Kidney (tissue), 13 donors: ENCODE measurements at regions not wholly inside any gene's neighbourhood (a gene's known extent, or its start where the extent isn't known, plus 50 kb on each side); places are given as distances from the start of the nearest gene placed in this dataset.

Experiments used
- DNase-seq, 5 donors: peaks; one replicate each; pipeline ENCODE4 v3.0.0-alpha.2; 2013 to 2020
- FAIRE-seq: peaks from 2 replicates; lab custom pipeline; 2012; peaks lifted over from hg19 to GRCh38; lab: Jason Lieb, UNC
- H3K27ac ChIP-seq, 2 donors: one replicate each; pipeline ENCODE4 v1.7.0; 2013; ENCODE audit warnings: low read depth in 2 of 2, low read length in 2 of 2, inconsistent platforms in 1 of 2
- H3K27me3 ChIP-seq: one replicate; pipeline ENCODE4 v1.7.1; 2013; ENCODE audit warnings: low read length, inconsistent platforms; ENCODE audit not compliant: control insufficient read depth, insufficient read depth
- H3K36me3 ChIP-seq, 3 donors: one replicate each; pipeline versions ENCODE4 v1.7.0 to v1.7.1; 2013; ENCODE audit warnings: low read length in 3 of 3, control low read depth in 1 of 3, inconsistent platforms in 1 of 3; ENCODE audit not compliant: insufficient read depth in 3 of 3, control insufficient read depth in 2 of 3
- H3K4me1 ChIP-seq, 3 donors: one replicate each; pipeline versions ENCODE4 v1.7.0 to v1.7.1; 2013; ENCODE audit warnings: low read length in 3 of 3, inconsistent platforms in 1 of 3, low read depth in 1 of 3; ENCODE audit not compliant: control insufficient read depth in 2 of 3, insufficient read depth in 2 of 3
- H3K4me3 ChIP-seq, 3 donors: one replicate each; pipeline versions ENCODE4 v1.7.0 to v1.8.1; 2013; ENCODE audit warnings: low read length in 3 of 3, control low read depth in 1 of 3, inconsistent platforms in 1 of 3
- H3K9ac ChIP-seq, 3 donors: one replicate each; pipeline versions ENCODE4 v1.7.0 to v1.7.1; 2013; ENCODE audit warnings: low read length in 3 of 3, control low read depth in 1 of 3, inconsistent platforms in 1 of 3
- H3K9me3 ChIP-seq, 3 donors: one replicate each; pipeline versions ENCODE4 v1.7.0 to v1.7.1; 2013; ENCODE audit warnings: low read length in 3 of 3, control low read depth in 1 of 3, inconsistent platforms in 1 of 3; ENCODE audit not compliant: control insufficient read depth in 2 of 3, insufficient read depth in 1 of 3
- CTCF ChIP-seq: IDR thresholded peaks from 3 replicates; pipeline ENCODE4 v1.5.1; 2012; ENCODE audit warnings: mild to moderate bottlenecking, moderate library complexity, borderline replicate concordance; ENCODE audit not compliant: insufficient read depth; ENCODE audit errors: extremely low read depth
- intact Hi-C: fragments of 100-400 bp; cut with DNase I; formaldehyde crosslinking; loops from one replicate; pipeline ENCODE4 v1.11.1; 2022
- donor health status: control.
- donor health status: control.
- donor health status: control.
- donor health status: control.
- donor health status: control.
- donor health status: DM: yes; HTN: yes; CAD: no.
- donor health status: Normal renal cell carcinoma (clear cell type).

- Histone ChIP-seq H3K4me1 (no peaks in the 10 kb centered on the region), H3K9ac (no peak overlapping the region), H3K27me3 (no peaks in the 10 kb centered on the region), H3K4me3 (no peak overlapping the region), H3K36me3 (no peaks in the 10 kb centered on the region), H3K9me3 (no peaks in the 10 kb centered on the region), H3K27ac (no peak overlapping the region)
- DNase-seq (no peak), FAIRE-seq (no peak)
- TF ChIP-seq CTCF: no peak
- intact Hi-C loops: no loop called here
These were observed 237.6 kb upstream of the CCNH start for GRCh38 chr5:87650284-87650683.

GRCh38 chr5:87649455-87649854, 236.7 kb upstream of the CCNH start:
- FAIRE-seq (no peak), DNase-seq (no peak)
- Histone ChIP-seq H3K4me3 (no peak overlapping the region), H3K9ac (no peak overlapping the region), H3K27ac (no peak overlapping the region), H3K9me3 (no peaks in the 10 kb centered on the region), H3K4me1 (no peaks in the 10 kb centered on the region), H3K27me3 (no peaks in the 10 kb centered on the region), H3K36me3 (no peaks in the 10 kb centered on the region)
- intact Hi-C loops: no loop called here
- no peak for TF ChIP-seq CTCF

- Histone ChIP-seq H3K4me3 (no peak overlapping the region), H3K4me1 (no peaks in the 10 kb centered on the region), H3K27ac (no peak overlapping the region), H3K9ac (no peak overlapping the region), H3K9me3 (peaks cover 0 to 2% (median 0%) of the 10 kb centered on the region in 3 donors), H3K27me3 (no peaks in the 10 kb centered on the region), H3K36me3 (no peaks in the 10 kb centered on the region)
- intact Hi-C loops: no loop called here
- DNase-seq (no peak), FAIRE-seq (no peak)
- no peak for TF ChIP-seq CTCF
These were observed 232.5 kb upstream of the CCNH start for GRCh38 chr5:87645224-87645623.

GRCh38 chr5:87640902-87641301, 228.2 kb upstream of the CCNH start:
- intact Hi-C loops: no loop called here
- no peaks in the 10 kb centered on the region for H3K27me3 ChIP-seq

More at GRCh38 chr5:87640902-87641301, 228.2 kb upstream of the CCNH start:
- H3K9me3 ChIP-seq: peaks cover 0 to 2% (median 0%) of the 10 kb centered on the region in 3 donors
- no peaks in the 10 kb centered on the region for H3K4me1 ChIP-seq
- no peak overlapping the region for H3K9ac ChIP-seq
- FAIRE-seq (no peak), DNase-seq (no peak)
- H3K27ac ChIP-seq: no peak overlapping the region
- no peaks in the 10 kb centered on the region for H3K36me3 ChIP-seq
- no peak for TF ChIP-seq CTCF
- H3K4me3 ChIP-seq: no peak overlapping the region
